ENCODE measurements at regions not wholly inside any gene's neighbourhood (a gene's known extent, or its start where the extent isn't known, plus 50 kb on each side); places are given as distances from the start of the nearest gene placed in this dataset.
A peak's percentile ranks its signal among the peaks of the same experiment; 100 is the strongest.
"Not testable (repeated sequence)": the region's sequence is repeated elsewhere in the genome, so short reads cannot be mapped to it uniquely, and the experiment has no call there.

DNA sequence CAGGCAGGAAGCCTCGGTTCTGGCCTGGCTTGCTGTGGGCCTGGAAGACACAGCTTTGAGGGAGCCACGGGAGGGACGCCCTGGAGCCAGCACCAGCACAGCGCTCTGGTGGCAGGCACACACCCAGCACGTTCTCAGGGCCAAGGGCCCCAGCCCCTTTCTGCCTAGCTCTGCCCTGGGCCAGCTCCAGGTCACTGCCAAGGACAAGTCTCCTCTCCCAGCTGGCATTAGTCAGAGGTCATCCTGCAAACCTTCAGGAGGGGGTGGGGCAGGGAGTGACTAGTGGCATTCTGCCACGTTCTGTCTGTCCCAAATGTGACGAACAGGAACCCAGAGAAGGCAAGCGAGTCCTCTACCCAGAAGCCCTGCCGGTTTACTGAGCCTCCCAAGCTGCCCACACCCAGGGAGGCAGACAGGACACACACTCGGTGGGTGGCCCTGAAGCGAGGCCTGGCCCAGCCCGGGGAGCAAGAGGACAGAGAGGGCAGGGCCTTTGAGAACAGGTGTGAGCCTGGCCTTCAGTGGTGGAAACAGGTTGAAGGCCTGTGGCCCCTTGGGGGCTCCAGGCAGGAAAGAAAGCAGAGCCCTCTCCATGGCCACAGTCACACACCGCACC, 528.0 kb downstream of the TP53TG3F start:
- H3K4me3 ChIP-seq, H3K27me3 ChIP-seq, H3K9me3 ChIP-seq, H3K36me3 ChIP-seq: not testable (repeated sequence)
- peak; percentile 58 for DNase-seq

DNA sequence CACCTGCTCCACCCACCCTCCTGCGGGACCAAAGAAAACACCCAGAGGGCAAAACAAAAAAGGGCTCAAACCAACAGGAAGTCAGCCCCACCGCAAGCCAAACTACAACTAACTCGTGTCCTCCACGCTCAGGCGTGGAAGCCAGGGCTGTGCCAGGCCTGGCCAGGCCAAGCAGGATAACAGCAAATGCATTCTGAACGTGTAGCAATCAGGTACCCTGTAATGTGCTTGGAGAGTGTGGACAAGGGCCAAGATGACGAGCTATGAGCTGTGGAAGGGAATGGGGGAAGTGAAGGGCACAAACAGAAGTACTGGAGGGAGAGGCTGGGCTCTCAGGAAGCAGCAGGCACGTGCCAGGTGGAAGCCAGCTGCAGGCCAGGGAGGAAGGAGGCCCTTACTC, 528.6 kb downstream of the TP53TG3F start:
- not testable (repeated sequence) for H3K9me3 ChIP-seq, DNase-seq, H3K36me3 ChIP-seq

DNA sequence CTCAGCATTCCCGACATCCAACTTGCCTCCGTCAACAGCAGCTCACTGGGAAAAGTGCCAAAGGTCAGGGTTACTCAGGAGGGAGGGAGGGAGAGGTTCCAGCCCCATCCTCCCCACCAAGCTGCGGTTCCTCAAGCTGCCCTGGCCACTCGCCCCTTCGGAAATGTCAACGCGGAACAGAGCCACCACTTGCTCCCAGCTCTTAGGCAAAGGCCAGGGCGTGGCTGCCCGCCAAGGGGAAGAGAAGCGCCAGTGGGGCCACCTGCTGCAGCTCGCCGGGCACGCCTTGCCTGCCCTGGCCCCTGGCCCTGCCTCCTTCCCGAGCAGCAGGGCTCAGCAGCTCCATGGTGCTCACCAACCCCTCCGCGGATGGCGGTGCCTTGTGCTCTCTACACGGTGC, 531.1 kb downstream of the TP53TG3F start:
- not testable (repeated sequence) for H3K27me3 ChIP-seq, H3K4me3 ChIP-seq, H3K36me3 ChIP-seq, DNase-seq, H3K9me3 ChIP-seq

More for the DNA sequence above, 528.6 kb downstream of the TP53TG3F start:
- H3K4me3 ChIP-seq, H3K27me3 ChIP-seq: not testable (repeated sequence)

DNA sequence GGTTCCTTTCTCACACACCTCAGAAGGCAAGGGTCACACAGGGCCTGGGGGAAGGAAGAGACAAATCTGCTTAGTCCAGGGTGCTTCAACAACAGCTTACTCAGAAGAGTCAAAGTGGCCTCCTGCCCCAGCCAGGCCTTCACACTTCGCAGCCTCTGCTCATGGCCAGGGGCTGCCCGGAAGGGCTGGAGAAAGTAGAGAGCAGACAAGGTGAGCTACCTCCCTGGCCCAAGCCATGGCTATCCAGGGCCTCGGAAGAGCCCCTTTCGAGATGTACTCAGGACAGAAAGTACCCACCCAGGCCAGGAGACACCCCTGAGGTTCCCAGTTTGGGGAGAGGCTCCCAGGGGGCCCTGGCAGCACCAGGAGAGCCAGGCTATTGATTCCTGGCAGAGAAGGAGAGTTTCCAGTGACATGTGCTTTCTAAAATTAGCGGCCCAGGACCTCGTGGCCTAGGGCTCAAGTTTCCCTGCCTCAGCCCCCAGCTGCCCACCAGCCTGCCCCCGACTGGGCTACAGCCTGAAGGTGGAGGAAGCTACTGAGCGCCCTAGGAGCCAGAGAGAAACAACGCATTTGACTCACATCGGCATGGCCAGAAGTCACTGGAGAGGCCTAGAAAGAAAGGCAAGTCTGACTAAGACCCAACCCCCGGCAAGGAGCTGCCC, 533.2 kb downstream of the TP53TG3F start:
- DNase-seq, H3K4me3 ChIP-seq, H3K27me3 ChIP-seq, H3K9me3 ChIP-seq, H3K36me3 ChIP-seq: not testable (repeated sequence)

DNA sequence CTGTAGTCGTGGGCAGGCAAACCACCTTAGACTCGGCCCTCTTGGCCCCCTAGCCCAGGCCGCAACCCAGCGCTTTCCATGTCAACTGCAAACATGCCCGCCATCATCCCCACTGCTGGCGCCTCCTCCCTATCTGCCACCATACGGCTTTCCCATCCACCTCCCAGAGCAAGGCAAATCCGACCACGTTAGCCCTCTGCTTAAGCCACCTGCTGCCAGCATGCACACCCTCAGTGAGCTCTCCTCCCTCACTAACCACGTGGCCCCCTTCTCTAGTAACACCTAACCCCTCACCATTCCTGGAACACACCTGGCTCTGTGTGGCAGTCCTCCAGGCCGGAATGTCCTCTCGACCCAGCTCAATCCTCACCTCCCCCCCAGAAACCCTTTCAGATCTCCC, 534.8 kb downstream of the TP53TG3F start:
- not testable (repeated sequence) for H3K9me3 ChIP-seq, H3K36me3 ChIP-seq

DNA sequence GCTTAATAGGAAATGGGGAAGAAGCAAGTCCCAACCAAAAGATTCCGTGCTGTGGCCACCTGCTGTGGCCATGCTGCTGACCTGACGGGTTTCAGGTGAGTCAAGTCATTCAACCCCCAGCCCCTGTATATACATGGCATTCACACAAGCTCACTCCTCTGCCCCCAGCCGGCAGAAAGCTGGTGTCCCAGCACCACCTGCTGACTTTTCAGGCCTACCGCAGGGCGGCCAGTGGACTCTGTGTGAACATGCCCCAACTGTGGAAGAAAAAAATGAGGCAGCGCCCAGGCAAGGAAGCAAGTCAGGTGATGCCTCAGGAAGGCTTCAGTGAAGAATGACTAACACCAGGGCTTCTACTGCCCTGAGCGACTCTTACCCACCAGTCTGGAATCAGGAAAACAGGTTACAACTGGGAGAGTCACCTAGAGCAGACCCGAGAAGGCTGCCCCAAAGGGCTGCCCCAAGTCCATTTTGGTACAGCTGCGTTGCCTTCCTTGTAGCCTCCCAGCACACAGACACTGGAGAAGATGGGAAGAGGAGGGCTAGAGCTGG, 536.5 kb downstream of the TP53TG3F start:
- not testable (repeated sequence) for DNase-seq, H3K4me3 ChIP-seq, H3K9me3 ChIP-seq, H3K27me3 ChIP-seq, H3K36me3 ChIP-seq

More for the DNA sequence above, 534.8 kb downstream of the TP53TG3F start:
- H3K4me3 ChIP-seq, DNase-seq, H3K27me3 ChIP-seq: not testable (repeated sequence)

DNA sequence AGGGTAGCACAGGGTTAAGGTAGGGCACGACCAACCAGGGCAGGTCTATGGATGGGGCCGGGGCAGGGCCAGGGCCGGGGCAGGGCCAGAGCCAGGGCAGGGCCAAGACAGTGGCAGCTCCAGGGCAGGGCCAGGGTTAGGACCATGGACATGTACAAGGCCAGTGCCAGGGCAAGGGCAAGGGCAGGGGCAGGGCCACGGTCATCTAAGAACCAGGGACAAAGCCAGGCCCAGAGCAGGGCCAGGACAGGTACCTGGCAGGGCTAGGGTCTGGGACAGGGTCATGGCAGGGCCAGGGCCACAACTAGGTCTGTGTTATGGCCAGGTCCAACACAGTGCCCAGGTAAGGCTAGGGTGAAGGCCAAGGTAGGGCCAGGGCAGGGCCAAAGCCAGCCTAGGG, 541.8 kb downstream of the TP53TG3F start:
- H3K27me3 ChIP-seq, result not testable (repeated sequence)

DNA sequence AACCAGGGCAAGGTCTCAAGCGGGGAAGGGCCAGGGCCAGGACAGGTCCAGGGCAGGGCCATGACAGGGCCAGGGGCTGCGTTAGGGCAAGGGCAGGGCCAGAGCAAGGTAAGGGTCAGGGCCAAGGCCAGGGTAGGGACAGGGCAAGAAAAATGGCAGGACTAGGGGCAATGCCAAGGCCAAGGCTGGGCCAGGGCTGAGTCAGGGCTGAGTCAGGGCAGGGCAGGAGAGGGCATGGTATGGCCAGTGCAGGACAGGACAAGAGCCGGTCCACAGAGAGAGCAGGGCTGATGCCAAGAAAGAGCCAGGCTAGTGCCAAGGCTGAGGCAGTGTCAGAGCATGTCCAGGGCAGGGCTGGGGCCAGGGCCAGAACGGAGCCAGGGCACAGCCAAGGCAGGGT, 542.5 kb downstream of the TP53TG3F start:
- peak; percentile 96 for DNase-seq

More for the DNA sequence above, 541.8 kb downstream of the TP53TG3F start:
- not testable (repeated sequence) for H3K4me3 ChIP-seq, H3K36me3 ChIP-seq, H3K9me3 ChIP-seq, DNase-seq

DNA sequence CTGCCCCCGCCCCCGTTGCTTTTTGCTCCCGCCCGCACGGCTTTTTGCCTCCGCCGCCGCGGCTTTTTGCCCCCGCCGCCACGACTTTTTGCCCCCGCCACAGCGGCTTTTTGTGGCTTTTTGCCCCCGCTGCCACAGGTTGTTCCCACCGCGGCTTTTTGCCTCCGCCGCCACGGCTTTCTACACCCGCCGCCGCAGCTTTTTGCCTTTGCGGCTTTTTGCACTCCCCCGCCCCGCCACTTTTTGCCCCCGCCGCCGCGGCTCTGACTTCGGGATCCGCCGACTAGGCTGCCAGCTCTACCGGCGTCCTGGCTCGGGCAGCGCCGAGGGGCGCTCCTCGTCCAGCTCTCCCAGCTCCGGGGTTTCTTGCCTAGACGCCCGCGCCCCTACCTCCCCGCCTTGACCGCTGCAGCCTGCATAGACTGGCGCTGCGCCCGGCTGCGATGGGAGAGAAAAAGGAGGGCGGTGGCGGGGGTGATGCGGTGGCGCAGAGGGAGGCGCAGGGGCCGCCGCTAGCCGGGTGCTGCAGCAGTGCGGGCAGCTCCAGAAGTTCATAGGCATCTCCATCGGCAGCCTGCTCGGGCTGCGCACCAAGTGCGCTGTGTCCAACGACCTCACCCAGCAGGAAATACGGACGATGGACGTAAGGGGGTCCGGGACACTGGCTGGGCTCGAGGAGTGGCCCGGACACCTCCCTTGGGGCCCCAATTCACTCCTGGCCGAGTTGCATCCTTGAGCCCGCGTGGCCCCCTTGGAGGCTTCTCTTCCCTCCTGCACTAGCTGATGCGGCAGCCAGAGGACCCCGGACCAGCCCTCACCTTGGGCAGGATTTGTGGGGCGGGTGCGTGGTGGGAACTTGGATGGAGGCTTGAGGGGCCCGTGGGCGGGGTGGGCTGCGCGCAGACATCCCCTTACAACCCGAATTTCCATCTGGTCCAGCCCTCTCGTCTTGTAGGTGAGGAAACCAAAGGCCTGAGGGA, 555.7 kb downstream of the TP53TG3F start:
- not testable (repeated sequence) for H3K27me3 ChIP-seq, H3K9me3 ChIP-seq, H3K36me3 ChIP-seq
- DNase-seq, result peak; percentile 41
- H3K4me3 ChIP-seq, result peak overlapping the region; percentile 52

More for the DNA sequence above, 542.5 kb downstream of the TP53TG3F start:
- not testable (repeated sequence) for H3K27me3 ChIP-seq, H3K9me3 ChIP-seq, H3K36me3 ChIP-seq, H3K4me3 ChIP-seq

DNA sequence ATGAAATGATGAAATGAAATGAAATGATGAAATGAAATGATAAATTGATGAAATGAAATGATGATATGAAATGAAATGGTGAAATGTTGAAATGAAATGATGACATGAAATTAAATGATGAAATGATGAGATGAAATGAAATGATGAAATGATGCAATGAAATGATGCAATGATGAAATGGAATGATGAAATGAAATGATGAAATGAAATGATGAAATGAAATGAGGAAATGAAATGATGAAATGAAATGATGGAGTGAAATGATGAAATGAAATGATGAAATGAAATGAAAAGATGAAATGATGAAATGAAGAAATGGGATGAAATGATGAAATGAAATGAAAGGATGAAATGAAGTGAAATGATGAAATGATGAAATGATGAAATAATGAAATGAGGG, 558.9 kb downstream of the TP53TG3F start:
- H3K4me3 ChIP-seq, DNase-seq, H3K36me3 ChIP-seq, H3K9me3 ChIP-seq: not testable (repeated sequence)
- peaks cover 13% of the 10 kb centered on the region; the same call in 1 of the 2 replicates for H3K27me3 ChIP-seq

DNA sequence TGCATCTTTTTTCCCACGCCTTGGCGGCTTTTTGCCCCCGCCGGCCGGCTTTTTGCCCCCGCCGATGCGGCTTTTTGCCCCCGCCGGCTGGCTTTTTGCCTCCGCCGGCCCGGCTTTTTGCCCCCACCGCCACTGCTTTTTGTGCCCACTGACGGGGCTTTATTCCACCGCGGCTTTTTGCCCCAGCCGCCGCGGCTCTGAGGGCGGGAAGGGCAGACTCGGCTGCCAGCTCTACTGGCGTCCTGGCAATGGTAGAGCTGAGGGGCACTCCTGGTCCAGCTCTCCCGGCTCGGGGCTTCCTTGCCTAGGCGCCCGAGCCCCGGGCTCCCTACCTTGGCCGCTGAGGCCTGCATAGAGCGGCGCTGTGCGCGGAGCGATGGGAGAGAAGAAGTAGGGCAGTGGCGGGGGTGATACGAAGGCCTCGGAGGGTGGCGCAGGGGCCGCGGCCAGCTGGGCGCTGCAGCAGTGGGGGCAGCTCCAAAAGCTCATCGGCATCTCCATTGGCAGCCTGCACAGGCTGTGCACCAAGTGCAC, 591.4 kb downstream of the TP53TG3F start:
- Histone ChIP-seq H3K4me3 (peak overlapping the region; percentile 55), H3K36me3 (no peaks in the 10 kb centered on the region), H3K27me3 (peaks cover 31% of the 10 kb centered on the region), H3K9me3 (0 out of 2 replicates have a peak, but pooled peaks cover 2% of the 10 kb centered on the region)
- DNase-seq, result no peak

DNA sequence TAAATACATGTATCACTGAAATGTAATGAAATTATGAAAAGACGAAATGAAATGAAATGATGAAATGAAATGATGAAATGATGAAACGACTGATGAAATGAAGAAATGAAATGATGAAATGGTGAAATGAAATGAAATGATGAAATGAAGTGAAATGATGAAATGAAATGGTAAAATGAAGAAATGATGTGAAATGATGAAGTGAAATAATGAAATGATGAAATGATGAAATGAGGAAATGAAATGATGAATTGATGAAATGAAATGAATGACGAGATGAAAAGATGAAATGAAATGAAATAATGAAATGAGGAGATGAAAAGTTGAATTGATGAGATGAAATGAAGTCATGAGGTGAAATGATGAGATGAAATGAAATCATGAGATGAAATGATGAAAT, 594.7 kb downstream of the TP53TG3F start:
- H3K27me3 ChIP-seq, result peaks cover 20% of the 10 kb centered on the region
- DNase-seq, result no peak
- H3K9me3 ChIP-seq, result no peaks in the 10 kb centered on the region
- H3K36me3 ChIP-seq, result no peaks in the 10 kb centered on the region
- no peak overlapping the region for H3K4me3 ChIP-seq

DNA sequence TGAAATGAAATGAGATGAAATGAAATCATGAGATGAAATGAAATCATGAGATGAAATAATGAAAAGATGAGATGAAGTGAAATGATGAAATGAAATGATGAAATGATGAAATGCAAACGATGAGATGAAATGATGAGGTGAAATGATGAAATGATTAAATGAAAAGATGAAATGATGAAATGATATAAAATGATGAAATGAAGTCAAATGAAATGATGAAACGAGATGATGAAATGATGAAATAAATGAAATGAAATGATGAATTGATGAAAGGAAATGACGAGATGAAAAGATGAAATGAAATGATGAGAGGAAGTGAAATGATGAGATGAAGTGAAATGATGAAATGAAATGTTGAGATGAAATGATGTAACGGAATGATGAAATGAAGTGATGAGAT, 595.6 kb downstream of the TP53TG3F start:
- Histone ChIP-seq H3K9me3 (no peaks in the 10 kb centered on the region), H3K36me3 (no peaks in the 10 kb centered on the region)
- no peak for DNase-seq

DNA sequence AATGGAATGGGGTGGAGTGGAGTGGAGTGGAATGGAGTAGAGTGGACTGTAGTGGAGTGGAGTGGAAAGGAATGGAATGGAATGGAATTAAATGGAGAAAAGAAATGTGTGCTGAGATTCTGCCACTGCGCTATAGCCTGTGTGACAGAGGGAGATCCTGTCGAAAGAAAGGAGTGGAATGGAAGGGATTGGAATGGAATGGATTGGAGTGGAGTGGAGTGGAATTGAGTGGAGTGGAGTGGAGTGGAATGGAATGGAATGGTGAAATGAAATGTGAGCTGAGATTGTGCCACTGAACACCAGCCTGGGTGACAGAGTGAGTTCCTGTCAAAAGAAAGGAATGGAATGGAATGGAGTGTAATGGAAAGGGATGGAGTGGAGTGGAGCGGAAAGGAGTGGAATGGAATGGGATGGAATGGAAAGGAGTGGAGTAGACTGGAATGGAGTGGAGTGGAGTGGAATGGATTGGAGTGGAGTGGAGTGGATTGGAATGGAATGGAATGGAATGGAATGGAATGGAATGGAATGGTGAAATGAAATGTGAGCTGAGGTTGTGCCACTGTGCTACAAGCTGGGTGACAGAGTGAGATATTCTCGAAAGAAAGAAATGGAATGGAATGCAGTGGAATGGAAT, 603.3 kb downstream of the TP53TG3F start:
- not testable (repeated sequence) for H3K4me3 ChIP-seq, H3K27me3 ChIP-seq, H3K36me3 ChIP-seq, DNase-seq, H3K9me3 ChIP-seq

More for the DNA sequence above, 595.6 kb downstream of the TP53TG3F start:
- H3K27me3 ChIP-seq, result peaks cover 15% of the 10 kb centered on the region
- H3K4me3 ChIP-seq, result no peak overlapping the region

DNA sequence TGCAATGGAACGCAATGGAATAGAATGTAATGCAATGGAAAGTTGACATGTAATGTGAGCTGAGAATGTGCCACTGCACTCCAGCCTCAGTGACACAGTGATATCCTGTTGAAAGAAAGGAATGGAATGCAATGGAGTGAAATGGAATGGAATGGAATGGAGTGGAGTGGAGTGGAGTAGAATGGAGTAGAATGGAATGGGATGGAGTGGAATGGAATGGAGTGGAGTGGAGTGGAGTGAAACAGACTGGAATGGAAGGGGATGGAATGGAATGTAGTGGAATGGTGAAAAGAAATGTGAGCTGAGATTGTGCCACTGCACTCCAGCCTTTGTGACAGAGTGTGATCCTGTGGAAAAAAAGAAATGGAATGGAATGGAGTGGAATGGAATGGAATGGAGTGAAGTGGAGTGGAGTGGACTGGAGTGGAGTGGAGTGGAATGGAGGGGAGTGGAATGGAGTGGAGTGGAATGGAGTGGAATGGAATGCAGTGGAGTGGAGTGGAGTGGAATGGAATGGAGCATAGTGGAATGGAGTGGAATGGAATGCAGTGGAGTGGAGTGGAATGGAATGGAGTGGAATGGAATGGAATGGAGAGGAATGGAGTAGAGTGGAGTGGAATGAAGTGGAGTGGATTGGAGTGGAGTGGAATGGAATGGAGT, 604.2 kb downstream of the TP53TG3F start:
- not testable (repeated sequence) for DNase-seq, H3K9me3 ChIP-seq, H3K36me3 ChIP-seq, H3K27me3 ChIP-seq, H3K4me3 ChIP-seq

DNA sequence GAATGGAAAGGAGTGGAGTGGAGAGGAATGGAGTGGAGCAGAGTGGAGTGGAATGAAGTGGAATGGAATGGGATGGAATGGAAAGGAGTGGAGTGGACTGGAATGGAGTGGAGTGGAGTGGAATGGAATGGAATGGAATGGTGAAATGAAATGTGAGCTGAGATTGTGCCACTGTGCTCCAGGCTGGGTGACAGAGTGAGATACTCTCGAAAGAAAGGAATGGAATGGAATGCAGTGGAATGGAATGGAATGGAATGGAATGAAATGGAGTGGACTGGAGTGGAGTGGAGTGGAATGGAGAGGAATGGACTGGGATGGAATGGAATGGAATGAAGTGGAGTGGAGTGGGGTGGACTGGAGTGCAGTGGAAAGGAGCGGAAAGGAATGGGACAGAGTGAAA, 605.2 kb downstream of the TP53TG3F start:
- H3K9me3 ChIP-seq, H3K36me3 ChIP-seq, H3K4me3 ChIP-seq, H3K27me3 ChIP-seq, DNase-seq: not testable (repeated sequence)
